ENCODE measurements at regions not wholly inside any gene's neighbourhood (a gene's known extent, or its start where the extent isn't known, plus 50 kb on each side); places are given as distances from the start of the nearest gene placed in this dataset.

DNA sequence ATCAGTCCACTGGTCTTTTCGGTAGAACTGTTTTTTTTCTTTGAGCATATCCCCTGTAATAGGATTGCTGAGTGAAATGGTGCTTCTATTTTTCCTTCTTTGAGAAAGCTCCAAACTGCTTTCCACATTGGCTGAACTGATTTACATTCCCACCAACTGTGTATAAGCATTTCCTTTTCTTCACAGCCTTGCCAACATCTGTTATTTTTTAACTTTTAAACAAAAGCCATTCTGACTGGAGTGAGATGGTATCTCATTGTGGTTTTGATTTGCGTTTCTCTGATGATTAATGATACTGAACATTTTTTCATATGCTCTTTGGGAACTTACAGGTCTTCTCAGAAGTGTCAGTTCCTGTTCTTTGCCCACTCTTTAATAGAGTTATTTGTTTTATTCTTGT is 764.7 kb downstream of the MTRR start:
- H3K27me3 ChIP-seq (ENCODE audit: control insufficient read depth, insufficient read depth, low read length): no peaks in the 10 kb centered on the region
- TF ChIP-seq, protein P1, sequence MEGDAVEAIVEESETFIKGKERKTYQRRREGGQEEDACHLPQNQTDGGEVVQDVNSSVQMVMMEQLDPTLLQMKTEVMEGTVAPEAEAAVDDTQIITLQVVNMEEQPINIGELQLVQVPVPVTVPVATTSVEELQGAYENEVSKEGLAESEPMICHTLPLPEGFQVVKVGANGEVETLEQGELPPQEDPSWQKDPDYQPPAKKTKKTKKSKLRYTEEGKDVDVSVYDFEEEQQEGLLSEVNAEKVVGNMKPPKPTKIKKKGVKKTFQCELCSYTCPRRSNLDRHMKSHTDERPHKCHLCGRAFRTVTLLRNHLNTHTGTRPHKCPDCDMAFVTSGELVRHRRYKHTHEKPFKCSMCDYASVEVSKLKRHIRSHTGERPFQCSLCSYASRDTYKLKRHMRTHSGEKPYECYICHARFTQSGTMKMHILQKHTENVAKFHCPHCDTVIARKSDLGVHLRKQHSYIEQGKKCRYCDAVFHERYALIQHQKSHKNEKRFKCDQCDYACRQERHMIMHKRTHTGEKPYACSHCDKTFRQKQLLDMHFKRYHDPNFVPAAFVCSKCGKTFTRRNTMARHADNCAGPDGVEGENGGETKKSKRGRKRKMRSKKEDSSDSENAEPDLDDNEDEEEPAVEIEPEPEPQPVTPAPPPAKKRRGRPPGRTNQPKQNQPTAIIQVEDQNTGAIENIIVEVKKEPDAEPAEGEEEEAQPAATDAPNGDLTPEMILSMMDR (IDR thresholded peaks at IDR 0.05): no peak
- no peaks in the 10 kb centered on the region for H3K4me1 ChIP-seq

DNA sequence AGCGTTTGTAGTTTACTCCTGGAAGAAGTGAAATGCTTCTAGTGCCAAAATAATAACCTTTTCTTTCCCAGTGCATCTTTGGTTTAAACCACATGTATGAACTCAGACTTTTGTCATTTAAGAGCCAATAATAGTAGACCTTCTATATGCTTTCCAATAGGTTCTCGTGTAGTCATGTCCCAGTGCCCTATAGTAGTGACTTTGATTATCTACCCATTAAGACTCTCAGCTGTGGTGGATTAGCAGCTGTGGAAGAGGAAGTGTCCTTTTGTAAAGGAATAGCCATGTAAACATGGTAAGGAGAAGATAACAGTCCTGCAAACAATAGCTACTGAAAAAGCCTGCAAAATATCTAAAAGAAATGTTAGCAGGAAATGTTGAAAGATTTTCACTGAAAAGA is 765.3 kb downstream of the MTRR start:
- Histone ChIP-seq H3K4me1 (no peaks in the 10 kb centered on the region), H3K27me3 (ENCODE audit: control insufficient read depth, insufficient read depth, low read length) (no peaks in the 10 kb centered on the region), H3K27ac (no peak overlapping the region), H3K9ac (no peak overlapping the region), H3K36me3 (ENCODE audit: control insufficient read depth, insufficient read depth, low read length) (no peaks in the 10 kb centered on the region), H2AFZ (no peak overlapping the region), H3K79me2 (no peaks in the 10 kb centered on the region), H3K4me3 (ENCODE audit: low read depth, low read length) (no peak overlapping the region), H3K9me3 (ENCODE audit: control insufficient read depth, low read length) (no peaks in the 10 kb centered on the region), H3K4me2 (ENCODE audit: low read length) (no peak overlapping the region)
- TF ChIP-seq, protein P1 (IDR thresholded peaks at IDR 0.05): no peak

More for the DNA sequence above, 764.7 kb downstream of the MTRR start:
- Histone ChIP-seq H3K79me2 (no peaks in the 10 kb centered on the region), H3K4me3 (ENCODE audit: low read depth, low read length) (no peak overlapping the region), H2AFZ (no peak overlapping the region), H3K4me2 (ENCODE audit: low read length) (no peak overlapping the region), H3K9ac (no peak overlapping the region), H3K9me3 (ENCODE audit: control insufficient read depth, low read length) (no peaks in the 10 kb centered on the region), H3K27ac (no peak overlapping the region), H3K36me3 (ENCODE audit: control insufficient read depth, insufficient read depth, low read length) (no peaks in the 10 kb centered on the region)

DNA sequence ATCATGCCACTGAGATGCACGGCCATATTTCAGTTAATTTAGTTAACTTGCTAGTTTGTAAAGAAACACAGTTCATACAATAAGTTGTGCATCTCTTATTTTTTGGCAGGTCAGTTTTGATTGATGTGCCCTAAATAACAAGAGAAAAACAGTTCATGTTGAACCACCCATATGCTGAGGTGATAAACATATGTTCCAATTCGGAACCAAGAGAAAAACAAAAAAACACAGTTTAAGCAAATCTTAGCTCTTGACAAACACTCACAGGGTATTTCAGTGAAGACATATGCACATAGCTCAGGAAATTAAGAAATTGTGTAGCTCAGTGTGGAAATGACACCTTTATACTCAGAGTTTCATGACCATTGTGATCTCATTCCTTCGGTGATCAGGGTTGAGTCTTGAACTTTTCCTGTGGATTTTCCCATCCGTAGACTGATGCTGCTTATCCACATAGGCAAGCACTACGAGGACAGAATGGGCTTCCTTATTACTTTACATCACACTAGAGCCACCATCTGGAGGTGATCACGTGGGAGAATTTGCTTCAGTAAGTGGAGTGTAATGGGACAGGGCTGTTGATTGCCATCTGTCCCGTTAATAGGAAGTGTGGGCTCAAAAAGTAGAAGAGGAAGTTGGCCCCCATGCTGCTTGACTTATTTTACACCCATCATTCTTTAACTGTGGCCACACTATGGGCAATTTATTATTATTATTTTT is 773.0 kb downstream of the MTRR start:
- Histone ChIP-seq H3K27ac (no peak overlapping the region), H3K79me2 (no peaks in the 10 kb centered on the region), H3K27me3 (ENCODE audit: control insufficient read depth, insufficient read depth, low read length) (no peaks in the 10 kb centered on the region), H3K4me2 (ENCODE audit: low read length) (no peak overlapping the region), H3K9me3 (ENCODE audit: control insufficient read depth, low read length) (no peaks in the 10 kb centered on the region), H3K4me3 (ENCODE audit: low read depth, low read length) (no peak overlapping the region), H3K4me1 (no peaks in the 10 kb centered on the region), H2AFZ (no peak overlapping the region), H3K36me3 (ENCODE audit: control insufficient read depth, insufficient read depth, low read length) (no peaks in the 10 kb centered on the region), H3K9ac (no peak overlapping the region)
- TF ChIP-seq, protein P1 (IDR thresholded peaks at IDR 0.05): no peak

DNA sequence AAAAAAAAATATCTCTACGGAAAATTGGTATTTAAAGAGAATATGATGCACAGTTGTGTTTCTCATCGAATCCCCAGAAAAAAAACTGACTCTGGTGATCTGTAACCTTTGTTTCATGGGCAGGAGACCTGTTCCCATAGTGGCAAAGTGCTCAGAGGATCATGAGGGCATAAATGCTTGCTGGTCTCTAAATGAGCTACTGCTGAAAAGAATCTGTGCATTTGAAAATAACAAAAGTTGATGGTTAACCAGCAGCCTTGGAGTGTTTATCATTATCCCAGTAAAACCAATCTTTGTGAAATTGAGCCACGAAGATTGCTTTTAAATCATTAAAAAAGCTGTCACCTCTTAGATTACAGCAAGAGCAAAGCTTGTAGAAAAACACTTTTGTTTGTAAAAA is 775.4 kb downstream of the MTRR start:
- Histone ChIP-seq H3K4me3 (ENCODE audit: low read depth, low read length) (no peak overlapping the region), H3K9me3 (ENCODE audit: control insufficient read depth, low read length) (no peaks in the 10 kb centered on the region), H3K9ac (no peak overlapping the region), H3K36me3 (ENCODE audit: control insufficient read depth, insufficient read depth, low read length) (no peaks in the 10 kb centered on the region), H3K27me3 (ENCODE audit: control insufficient read depth, insufficient read depth, low read length) (no peaks in the 10 kb centered on the region), H3K27ac (no peak overlapping the region), H2AFZ (no peak overlapping the region), H3K79me2 (no peaks in the 10 kb centered on the region), H3K4me2 (ENCODE audit: low read length) (no peak overlapping the region), H3K4me1 (no peaks in the 10 kb centered on the region)
- TF ChIP-seq, protein P1 (IDR thresholded peaks at IDR 0.05): no peak

DNA sequence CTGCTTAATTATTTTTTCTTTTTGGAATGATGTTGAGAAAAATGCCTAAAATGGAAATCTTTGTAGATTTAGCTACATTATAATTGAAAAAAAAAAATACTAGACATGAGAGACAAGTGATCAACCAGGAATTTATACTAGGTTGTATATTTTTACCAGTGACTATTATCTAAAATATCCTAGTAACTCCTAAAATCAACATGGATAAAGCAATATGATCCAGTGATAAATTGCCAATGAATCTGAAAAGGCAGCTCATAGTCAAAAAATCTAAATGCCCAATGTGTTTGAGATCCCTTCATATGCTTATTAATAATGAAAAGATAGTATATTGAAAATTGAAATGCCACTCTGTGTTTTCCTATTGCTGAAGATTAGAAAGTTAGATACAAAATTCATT is 778.2 kb downstream of the MTRR start:
- no peak overlapping the region for H2AFZ ChIP-seq
- H3K4me3 ChIP-seq (ENCODE audit: low read depth, low read length): no peak overlapping the region
- no peaks in the 10 kb centered on the region for H3K79me2 ChIP-seq
- H3K36me3 ChIP-seq (ENCODE audit: control insufficient read depth, insufficient read depth, low read length): no peaks in the 10 kb centered on the region
- H3K4me2 ChIP-seq (ENCODE audit: low read length): no peak overlapping the region
- H3K27ac ChIP-seq: no peak overlapping the region
- H3K9ac ChIP-seq: no peak overlapping the region
- H3K4me1 ChIP-seq: no peaks in the 10 kb centered on the region
- TF ChIP-seq, protein P1 (IDR thresholded peaks at IDR 0.05): no peak
- no peaks in the 10 kb centered on the region for H3K9me3 ChIP-seq (ENCODE audit: control insufficient read depth, low read length)
- no peaks in the 10 kb centered on the region for H3K27me3 ChIP-seq (ENCODE audit: control insufficient read depth, insufficient read depth, low read length)

All from parathyroid adenoma (tissue), 2 donors.